A673 (cell line): ENCODE measurements at regions not wholly inside any gene's neighbourhood (a gene's known extent, or its start where the extent isn't known, plus 50 kb on each side); places are given as distances from the start of the nearest gene placed in this dataset.

Experiments used
- BruUV-seq: library from RNA; stranded (reverse); fragments of 400-500 nt; replicated peaks from 2 replicates; lab custom pipeline; 2021; lab: Mats Ljungman, UMichigan
- CTCF ChIA-PET: fragments of 300-600 bp; sonication (Branson Sonifier 250); formaldehyde crosslinking; loops from one replicate; lab custom pipeline; 2022; ENCODE audit warnings: antibody characterized with exemption; lab: Charles Lee
- POLR2A ChIA-PET: fragments of 300-600 bp; sonication (Branson Sonifier 250); formaldehyde crosslinking; loops from one replicate; lab custom pipeline; 2022; ENCODE audit warnings: antibody characterized with exemption; ENCODE audit not compliant: low non-redundant PET; lab: Charles Lee
- DNase-seq: peaks from one replicate; pipeline ENCODE4 v3.0.0-alpha.2; 2015; ENCODE audit warnings: low spot score
- H3K27ac ChIP-seq: fragments of 200-600 bp; sonication (generic); 2 replicates; pipeline ENCODE4 v1.5.1; 2016; ENCODE audit warnings: mixed run types, low read depth, mild to moderate bottlenecking, mixed read lengths, antibody characterized with exemption, low read length; ENCODE audit not compliant: poor library complexity, severe bottlenecking
- H3K27me3 ChIP-seq: fragments of 200-600 bp; sonication (generic); replicated peaks from 2 replicates; pipeline ENCODE4 v1.6.1; 2017; ENCODE audit warnings: mixed run types, low read depth, mild to moderate bottlenecking, mixed read lengths, antibody characterized with exemption, low read length; ENCODE audit not compliant: insufficient read depth, poor library complexity
- H3K36me3 ChIP-seq: fragments of 200-600 bp; sonication (generic); 2 replicates; pipeline ENCODE4 v1.6.1; 2016; ENCODE audit warnings: mixed run types, mild to moderate bottlenecking, mixed read lengths, antibody characterized with exemption, low read length; ENCODE audit not compliant: insufficient read depth, poor library complexity, severe bottlenecking
- H3K4me1 ChIP-seq: fragments of 200-600 bp; sonication (generic); 2 replicates; pipeline ENCODE4 v1.6.1; 2017; ENCODE audit warnings: mixed run types, mild to moderate bottlenecking, mixed read lengths, antibody characterized with exemption, low read length; ENCODE audit not compliant: insufficient read depth, poor library complexity, severe bottlenecking
- H3K4me3 ChIP-seq: fragments of 200-600 bp; sonication (generic); 2 replicates; pipeline ENCODE4 v1.5.1; 2016; ENCODE audit warnings: low read depth, mixed run types, mild to moderate bottlenecking, mixed read lengths, low read length; ENCODE audit not compliant: poor library complexity, severe bottlenecking
- H3K9me3 ChIP-seq: fragments of 200-600 bp; sonication (generic); 2 replicates; pipeline ENCODE4 v1.6.1; 2016; ENCODE audit warnings: mixed run types, low read depth, mild to moderate bottlenecking, mixed read lengths, antibody characterized with exemption, low read length; ENCODE audit not compliant: poor library complexity, severe bottlenecking
- CTCF ChIP-seq: fragments of 300-800, 200-600 bp; sonication (generic); conservative IDR thresholded peaks from 2 replicates; pipeline ENCODE4 v1.5.1; 2017; ENCODE audit warnings: low read depth, mild to moderate bottlenecking, antibody characterized with exemption, low read length, moderate library complexity, mixed read lengths
- EZH2 ChIP-seq: fragments of 200-600 bp; sonication (generic); IDR thresholded peaks from 2 replicates; pipeline ENCODE4 v1.6.1; 2017; ENCODE audit warnings: borderline replicate concordance, low read depth, mild to moderate bottlenecking, mixed read lengths, antibody characterized with exemption, low read length; ENCODE audit not compliant: poor library complexity, severe bottlenecking
- intact Hi-C: fragments of 100-400 bp; cut with micrococcal nuclease; formaldehyde crosslinking; loops from one replicate; pipeline ENCODE4 v1.10.0; 2022; ENCODE audit not compliant: unreplicated experiment

GRCh38 chr17:56021681-56022190, 131.5 kb upstream of the ANKFN1 start:
- ChIA-PET POLR2A (no interaction called here), CTCF (no interaction called here)
- no TSS peak for BruUV-seq
- Histone ChIP-seq H3K4me3 (no peak overlapping the region), H3K4me1 (no peaks in the 10 kb centered on the region), H3K27me3 (peaks cover 45% of the 10 kb centered on the region), H3K9me3 (no peaks in the 10 kb centered on the region), H3K27ac (no peak overlapping the region), H3K36me3 (no peaks in the 10 kb centered on the region)
- DNase-seq, result no peak
- intact Hi-C loops, result no loop called here
- TF ChIP-seq CTCF, result no peak
- no peak for TF ChIP-seq EZH2

GRCh38 chr17:56023851-56024250, 129.4 kb upstream of the ANKFN1 start:
- no peak for TF ChIP-seq EZH2
- no peak for TF ChIP-seq CTCF
- H3K9me3 ChIP-seq, result no peaks in the 10 kb centered on the region
- H3K4me3 ChIP-seq, result no peak overlapping the region
- POLR2A ChIA-PET, result no interaction called here
- H3K36me3 ChIP-seq, result no peaks in the 10 kb centered on the region
- no peak overlapping the region for H3K27ac ChIP-seq
- BruUV-seq, result no TSS peak
- DNase-seq, result no peak
- no peaks in the 10 kb centered on the region for H3K4me1 ChIP-seq
- H3K27me3 ChIP-seq, result peaks cover 30% of the 10 kb centered on the region
- intact Hi-C loops, result no loop called here
- CTCF ChIA-PET, result no interaction called here

GRCh38 chr17:56026915-56027314, 126.4 kb upstream of the ANKFN1 start:
- TF ChIP-seq CTCF (no peak), EZH2 (no peak)
- intact Hi-C loops, result no loop called here
- Histone ChIP-seq H3K4me3 (no peak overlapping the region), H3K36me3 (no peaks in the 10 kb centered on the region), H3K27me3 (peaks cover 27% of the 10 kb centered on the region), H3K4me1 (no peaks in the 10 kb centered on the region), H3K9me3 (no peaks in the 10 kb centered on the region), H3K27ac (no peak overlapping the region)
- ChIA-PET CTCF (no interaction called here), POLR2A (no interaction called here)
- no peak for DNase-seq
- no TSS peak for BruUV-seq
